IPS DF 4.7 (cell line): ENCODE measurements at regions not wholly inside any gene's neighbourhood (a gene's known extent, or its start where the extent isn't known, plus 50 kb on each side); places are given as distances from the start of the nearest gene placed in this dataset.
"Not testable (repeated sequence)": the region's sequence is repeated elsewhere in the genome, so short reads cannot be mapped to it uniquely, and the experiment has no call there.

Experiments used
- DNase-seq: peaks from one replicate; pipeline ENCODE4 v3.0.0-alpha.2; 2013; ENCODE audit warnings: low spot score; ENCODE audit errors: extremely low read depth

DNA sequence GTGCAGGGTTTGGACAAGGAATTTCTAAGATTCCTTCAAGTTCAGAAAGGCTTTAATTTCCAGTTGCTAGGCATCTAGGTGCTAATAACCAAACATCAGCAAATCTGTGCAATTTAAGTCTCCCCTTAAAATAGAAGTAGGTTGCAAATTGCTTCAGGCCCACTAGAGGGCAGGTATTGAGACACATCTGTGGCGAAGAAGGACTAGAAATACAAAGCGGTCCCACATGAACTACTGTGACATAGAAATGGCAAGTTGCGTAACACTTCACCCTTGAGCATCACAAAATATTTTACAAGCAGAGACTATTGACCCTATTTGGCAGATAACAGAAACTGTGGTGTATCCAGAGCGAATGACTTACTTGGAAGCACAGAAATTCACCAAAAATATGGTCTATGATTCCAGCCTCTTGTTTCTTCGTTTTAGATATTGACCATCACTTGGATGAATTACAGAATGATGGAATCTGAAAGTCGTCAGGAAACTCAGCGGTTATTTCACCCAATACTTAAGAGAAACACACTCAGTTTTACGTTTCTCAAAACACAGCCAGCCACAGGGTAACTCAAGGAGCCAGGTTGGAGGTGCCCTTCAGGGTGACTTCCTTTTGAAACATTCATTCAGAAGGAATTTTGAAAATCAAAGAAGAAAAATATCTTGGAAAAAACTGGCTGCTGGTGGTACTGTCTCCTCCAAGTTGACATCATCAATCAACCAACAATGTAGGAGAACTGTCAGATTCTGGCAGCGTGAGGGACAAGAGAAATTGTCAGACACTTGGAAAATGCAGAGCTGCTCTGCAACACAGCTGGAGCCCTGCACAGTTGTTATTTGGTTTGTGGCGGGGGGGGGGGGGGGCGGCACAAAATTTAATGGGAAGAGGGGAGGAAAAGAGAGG, 256.3 kb upstream of the MINDY3 start:
- peak; percentile 3 for DNase-seq

DNA sequence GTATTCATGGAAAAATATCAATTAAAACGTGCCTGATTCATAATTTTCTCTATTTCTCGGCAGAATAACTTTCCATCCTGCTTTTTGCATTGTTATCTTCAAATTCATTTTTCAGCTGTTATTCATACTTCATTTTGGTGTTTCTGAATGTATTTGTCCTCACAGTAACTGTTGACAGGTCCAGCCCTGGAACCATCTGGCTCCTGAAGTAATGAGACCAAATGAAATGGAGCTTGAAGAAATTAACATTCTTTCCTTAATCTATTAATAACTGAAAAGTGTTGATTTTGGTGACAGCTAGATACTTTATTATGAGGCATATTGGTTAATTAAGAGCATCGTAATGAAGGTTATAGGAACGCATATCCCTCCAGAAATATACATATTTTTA, 257.0 kb upstream of the MINDY3 start:
- no peak for DNase-seq

DNA sequence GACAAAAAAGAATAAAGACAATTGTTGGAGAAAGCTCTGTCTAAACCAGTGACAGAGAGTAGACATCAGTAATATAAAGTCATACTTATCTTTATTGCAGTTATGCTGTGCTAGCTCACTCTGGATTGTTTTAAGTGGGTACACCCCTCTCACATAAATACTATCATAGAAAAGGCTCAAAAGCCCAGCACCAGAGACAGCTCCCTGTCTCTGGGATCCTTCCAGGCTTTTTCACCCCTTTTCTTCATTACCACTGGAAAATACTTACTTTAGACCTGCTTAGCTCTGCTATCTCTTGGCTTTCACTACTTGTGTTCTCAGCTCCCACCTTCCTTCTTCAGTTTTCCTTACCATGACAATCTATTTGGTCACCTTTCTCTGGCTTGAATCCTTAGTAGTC, 259.1 kb upstream of the MINDY3 start:
- DNase-seq: no peak

DNA sequence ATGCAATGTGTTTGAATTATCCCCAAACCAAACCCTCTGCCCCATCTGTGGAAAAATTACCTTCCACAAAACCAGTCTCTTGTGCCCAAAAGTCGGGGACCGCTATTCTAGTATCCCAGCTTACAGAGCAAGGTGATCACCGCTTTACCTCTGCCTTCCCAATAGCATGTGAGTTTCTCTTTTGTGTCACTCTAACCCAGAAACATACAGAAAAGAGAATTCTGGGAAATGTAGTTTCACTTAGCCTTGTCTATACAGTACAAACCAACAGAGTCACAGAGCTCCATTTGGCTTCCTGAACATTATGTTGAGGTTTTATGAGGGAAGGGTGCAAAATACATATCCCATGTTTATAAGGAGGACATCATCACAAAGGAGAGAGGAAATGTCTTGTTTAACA, 260.3 kb upstream of the MINDY3 start:
- DNase-seq: no peak

DNA sequence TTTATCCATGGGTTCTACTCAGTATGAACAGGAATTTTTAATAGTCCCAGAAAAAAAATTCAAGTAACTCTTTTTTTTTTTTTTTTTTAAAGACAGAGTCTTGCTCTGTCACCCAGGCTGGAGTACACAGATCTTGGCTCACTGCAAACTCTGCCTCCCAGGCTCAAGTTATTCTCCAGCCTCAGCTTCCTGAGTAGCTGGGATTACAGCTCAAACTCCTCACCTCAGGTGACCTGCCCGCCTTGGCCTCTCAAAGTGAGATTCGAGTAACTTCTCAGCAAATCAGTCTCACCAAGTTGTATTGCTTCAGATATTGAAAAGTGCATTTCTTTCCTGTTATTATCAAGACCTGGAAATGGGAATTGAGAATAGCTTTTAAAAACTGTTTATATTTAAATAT, 281.2 kb upstream of the MINDY3 start:
- no peak for DNase-seq

DNA sequence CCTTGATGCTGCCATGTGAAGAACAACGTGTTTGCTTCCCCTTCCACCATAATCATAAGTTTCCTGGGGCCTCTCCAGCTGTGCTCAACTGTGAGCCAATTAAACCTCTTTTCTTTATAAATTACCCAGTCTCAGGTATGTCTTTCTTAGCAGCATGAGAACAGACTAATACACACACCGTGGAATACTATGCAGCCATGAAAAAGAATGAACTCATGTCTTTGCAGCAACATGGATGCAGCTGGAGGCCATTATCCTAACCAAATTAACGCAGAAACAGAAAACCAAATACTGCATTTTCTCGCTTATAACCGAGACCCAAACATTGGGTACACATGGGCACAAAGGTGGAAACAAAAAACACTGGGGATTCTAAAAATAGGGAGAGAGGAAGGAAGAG, 286.7 kb upstream of the MINDY3 start:
- DNase-seq: no peak

DNA sequence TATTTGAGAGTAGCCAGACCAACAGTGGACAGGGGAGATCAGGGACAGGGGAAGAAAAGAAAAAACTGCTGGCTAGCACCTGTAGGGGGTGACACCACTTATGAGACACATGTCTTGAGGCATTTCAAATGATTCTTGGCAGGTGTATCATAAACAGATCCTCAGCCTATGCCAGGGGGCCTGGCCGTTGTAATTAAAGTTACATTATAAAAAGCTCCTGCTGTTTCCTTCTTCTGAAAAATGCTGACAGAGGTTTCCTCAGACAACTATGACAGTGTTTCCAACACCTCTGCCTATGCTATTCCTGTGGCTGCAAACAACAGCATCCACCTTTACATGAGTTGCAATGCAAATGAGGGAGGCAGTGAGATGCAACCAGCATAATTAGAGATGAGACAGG, 281.0 kb upstream of the PTER start:
- no peak for DNase-seq

DNA sequence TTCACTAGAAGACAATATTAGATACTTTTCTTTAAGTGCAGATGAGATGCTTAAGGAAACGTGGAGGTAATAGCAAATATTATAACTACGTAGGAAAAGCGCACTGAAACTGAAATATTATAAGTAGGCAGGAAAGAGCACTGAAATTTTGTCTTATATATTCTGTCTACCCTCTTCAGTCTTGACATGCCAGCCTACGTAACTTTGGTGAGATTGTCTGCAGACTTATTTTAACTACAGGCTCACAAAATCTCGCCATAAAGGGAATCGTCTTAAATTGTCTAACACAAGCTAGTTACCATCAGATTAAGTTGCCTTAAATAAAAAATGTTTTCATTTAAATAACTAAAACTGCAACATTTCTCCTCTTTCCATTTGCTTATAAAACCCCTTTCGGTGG, 280.1 kb upstream of the PTER start:
- DNase-seq: no peak

DNA sequence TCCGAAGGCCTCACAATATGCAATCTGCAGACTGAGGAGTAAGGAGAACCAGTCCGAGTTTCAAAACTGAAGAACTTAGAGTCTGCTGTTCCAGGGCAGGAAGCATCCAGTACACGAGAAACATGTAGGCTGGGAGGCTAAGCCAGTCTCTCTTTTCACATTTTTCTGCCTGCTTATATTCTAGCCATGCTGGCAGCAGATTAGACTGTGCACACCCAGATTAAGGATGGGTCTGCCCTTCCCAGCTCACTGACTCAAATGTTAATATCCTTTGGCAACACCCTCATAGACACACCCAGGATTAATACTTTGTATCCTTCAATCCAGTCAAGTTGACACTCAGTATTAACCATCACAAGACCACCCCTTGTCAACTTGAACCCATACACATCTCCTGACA, 271.7 kb upstream of the PTER start:
- not testable (repeated sequence) for DNase-seq

DNA sequence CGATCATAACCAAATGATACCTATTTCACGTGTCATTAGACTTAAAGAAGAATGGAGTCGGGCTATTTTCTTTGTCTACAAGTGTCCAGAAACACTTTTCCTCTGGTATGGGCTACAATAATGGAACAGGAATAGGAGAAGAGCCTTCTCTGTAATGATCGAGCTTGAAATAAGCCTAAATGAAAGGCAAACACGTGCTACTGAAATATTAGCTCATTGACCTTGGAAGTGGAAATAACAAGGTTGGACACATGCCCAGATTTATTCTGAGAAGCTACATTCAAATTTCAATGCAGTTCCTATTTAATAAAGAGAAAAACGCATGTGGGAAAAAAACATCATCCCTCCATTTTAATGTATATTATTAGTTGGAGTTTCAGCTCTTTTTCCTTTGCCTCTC, 254.7 kb upstream of the PTER start:
- DNase-seq: no peak

DNA sequence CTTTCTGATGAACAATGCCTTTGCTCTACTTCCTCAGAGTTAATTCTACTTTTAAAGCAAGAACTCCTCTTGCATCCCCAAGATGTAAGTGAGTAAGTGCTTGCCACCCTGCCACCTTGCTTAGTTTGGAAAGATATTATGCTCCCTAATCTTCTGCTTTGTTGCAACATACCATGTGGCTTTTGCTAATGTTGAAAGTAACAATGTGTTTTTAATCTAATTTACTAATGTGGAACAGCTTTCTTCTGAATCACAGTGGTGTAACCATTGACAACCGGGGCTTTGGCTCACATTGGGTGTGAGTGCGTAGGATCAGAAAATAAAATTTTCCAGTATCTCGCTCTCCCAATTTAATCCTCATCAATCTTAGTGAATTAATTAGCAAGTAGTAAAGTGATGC, 254.1 kb upstream of the PTER start:
- DNase-seq: no peak

DNA sequence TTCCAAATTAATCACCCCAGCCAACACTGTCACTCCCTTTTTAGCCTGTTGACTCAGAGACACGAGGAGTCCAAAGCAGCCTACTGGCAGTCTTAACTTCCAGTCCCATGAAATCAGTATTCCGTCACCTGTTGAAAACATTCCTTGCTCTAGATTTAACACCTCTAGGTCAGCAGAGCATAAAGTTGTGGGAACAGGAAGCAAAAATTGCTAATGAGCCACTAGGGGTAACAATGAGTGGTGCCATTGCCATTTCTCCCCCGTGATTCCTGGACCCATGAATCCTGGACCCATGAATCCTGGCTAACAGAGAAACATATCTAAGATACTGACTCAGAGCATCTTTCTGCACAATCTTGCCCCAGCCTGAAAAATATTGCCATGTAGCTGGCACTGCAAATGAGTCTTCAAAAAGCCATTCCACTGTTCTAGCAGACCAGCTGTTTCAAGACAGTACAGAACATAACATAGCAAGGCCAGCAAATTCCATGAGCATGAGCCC, 252.7 kb upstream of the PTER start:
- DNase-seq: no peak

DNA sequence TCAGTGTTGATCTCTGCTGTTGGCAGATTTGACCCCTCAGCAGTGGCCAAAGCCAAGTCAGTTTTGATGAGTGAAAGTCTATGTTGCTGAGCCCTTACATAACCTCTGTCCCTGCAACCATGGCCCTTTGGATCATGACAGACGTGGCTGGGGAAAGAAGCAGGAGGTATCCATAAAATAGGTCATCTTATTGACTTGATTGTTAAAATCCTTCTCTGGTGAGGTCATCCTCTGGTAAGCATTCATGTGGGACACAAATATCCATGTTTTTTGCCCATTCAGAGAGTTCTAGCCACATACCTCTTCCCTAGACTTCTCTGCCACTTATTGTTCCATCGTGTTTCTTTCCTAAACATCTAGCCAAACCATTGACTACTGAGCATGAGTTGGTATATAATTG, 251.9 kb upstream of the PTER start:
- no peak for DNase-seq

DNA sequence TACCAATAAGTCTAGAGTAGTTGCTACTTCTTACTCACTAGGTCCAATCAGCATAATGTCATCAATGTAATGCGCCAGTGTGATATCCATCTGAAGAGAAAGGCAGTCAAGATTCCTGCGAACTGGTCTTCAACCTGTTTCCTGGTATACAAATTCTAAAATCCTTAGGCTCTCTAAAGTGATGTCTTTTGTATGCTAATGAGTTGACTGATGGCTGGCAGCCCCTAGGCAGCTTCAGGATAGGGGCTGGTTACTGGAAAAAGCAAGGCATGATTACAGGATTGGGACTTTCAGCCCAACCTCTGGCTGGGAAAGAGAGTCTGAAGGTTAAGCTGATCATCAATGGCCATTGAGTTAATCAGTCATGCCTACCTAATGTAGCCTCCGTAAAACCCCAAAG, 250.2 kb upstream of the PTER start:
- DNase-seq: no peak

DNA sequence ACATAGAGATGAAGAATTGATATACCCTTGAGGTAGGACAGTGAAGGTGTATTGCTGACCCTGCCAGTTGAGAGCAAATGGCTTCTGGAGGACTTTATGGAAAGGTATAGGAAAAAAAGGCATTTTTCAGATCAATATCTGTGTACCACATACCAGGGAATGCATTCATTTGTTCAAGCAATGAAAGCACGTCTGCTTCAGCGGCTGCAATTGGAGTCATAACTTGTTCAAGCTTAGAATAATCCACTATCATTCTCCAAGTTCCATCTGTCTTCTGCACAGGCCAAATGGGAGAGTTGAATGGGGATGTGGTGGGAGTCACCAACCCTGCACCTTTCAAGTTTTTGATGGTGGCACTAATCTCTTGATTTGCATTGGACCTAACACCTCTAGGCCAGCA, 249.6 kb upstream of the PTER start:
- no peak for DNase-seq

DNA sequence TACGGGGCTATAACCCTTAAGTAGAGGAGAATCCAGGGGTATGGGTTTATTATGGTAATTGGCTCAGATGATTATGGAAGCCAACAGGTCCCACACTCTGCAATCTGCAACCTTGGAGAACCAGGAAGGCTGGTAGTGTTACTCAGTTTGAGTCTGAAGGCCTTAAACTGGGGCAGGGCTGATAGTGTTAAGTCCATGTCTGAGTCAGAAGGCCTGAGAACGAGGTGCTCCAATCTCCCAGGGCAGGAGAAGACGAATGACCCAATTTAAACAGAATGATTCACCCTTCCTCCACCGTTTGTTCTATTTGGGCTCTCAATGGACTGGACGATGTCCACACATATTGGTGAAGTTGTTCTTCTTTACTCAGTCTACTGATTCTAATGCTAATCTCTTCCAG, 244.5 kb upstream of the PTER start:
- no peak for DNase-seq

DNA sequence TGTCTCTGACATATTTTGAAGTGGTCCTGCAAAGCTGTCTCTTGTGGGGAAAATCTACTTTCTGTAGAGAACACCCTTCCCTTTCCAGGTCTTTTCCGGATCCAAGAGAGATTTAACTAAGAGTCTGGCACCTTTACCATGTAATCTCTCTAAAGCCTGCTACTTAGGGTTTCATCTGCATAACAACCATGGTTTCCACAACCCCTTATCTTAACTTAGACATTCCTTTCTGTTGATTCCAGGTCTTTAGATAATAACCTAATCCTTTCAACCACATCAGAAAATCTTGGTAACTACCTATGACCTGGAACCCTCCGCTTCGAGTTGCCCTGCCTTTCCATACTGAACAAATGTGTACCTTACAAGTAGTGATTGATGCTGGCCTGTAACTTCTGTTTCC, 243.6 kb upstream of the PTER start:
- no peak for DNase-seq

DNA sequence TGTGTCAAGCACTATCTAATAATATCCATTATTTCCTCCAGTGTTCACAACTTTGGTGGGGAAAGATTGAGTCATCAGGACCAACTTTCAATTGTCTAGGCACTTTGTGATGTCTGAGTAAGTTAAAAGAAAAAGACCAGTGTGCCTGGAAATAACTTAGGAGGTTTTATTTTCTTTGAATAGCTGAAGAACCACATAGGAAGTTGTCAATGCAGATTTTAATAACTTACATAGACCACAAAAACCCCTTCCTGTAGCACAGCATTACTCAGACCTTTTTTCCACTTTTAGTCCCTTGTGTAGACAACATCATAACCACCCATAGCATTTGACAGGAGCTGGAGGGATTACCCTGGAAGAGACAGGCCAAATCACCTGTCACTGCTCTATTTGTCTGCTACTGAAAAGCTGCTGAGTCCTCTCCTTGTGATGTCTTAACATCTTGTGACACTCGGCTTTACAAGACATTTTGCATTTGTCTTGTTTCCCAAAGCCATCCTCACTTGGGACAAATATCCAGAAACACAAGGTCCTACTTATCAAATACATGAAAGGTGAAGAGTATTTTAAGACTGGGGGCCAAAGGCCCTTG, 241.5 kb upstream of the PTER start:
- no peak for DNase-seq

DNA sequence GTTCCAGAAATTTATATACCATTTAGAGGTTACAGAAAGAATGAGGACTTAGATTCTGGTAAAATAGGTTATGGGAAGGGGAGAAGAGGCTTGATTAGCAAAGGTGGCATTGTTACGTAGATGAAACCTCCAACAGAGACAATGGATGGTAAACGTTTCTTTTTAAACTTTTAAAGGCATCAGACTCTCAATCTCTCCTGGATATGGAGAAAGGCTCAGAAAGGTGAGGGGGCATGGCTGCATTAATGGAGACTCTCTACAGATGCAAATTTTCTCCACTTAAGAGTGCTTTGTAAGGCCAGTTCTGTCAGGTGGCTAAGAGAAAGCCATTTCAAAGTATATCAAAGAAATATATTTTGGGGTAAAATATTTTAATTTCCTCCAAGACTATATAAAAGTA, 240.9 kb upstream of the PTER start:
- peak; percentile 64 for DNase-seq

DNA sequence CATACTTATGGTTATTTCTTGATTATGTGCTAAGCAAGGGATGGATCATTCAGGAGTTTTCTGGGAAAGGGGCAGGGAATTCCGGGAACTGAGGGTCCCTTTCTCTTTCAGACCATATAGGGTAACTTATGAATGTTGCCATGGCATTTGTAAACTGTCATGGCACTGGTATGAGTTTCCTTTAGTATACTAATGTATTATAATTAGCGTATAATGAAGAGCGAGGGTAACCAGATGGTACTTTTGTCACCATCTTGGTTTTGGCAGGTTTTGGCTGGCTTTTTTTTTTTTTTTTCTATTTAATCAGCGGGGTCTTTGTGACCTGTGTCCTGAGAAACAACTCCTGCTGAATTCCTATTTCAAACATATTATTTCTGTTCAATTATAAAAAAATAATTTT, 237.6 kb upstream of the PTER start:
- no peak for DNase-seq

DNA sequence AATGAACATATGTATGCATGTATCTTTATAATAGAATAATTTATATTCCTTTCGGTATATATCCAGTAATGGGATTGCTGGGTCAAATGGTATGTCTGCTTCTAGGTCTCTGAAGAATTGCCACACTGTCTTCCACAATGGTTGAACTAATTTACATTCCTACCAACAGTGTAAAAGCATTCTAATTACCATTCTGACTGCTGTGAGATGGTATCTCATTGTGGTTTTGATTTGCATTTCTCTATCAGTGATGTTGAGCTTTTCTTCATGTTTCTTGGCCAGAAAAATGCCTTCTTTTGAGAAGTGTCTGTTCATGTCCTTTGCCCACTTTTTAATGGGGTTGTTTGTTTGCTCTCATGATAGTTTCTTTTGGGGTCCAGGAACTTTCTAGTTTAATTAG, 213.2 kb upstream of the PTER start:
- DNase-seq: not testable (repeated sequence)

DNA sequence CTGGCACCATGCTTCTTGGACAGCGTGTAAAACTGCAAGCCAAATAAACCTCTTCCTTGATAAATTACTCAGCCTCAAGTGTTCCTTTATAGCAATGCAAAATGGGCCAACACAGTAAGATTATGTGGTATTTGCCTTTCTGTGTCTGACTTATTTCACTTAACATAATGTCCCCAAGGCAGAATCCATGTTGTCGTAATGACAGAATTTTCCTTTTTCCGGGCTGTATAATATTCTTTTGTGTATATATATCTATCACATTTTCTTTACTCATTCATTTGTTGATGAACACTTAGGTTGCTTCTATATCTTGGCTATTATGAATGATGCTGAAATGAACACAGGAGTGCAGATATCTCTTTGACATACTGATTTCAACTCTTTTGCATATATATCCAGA, 209.1 kb upstream of the PTER start:
- no peak for DNase-seq

DNA sequence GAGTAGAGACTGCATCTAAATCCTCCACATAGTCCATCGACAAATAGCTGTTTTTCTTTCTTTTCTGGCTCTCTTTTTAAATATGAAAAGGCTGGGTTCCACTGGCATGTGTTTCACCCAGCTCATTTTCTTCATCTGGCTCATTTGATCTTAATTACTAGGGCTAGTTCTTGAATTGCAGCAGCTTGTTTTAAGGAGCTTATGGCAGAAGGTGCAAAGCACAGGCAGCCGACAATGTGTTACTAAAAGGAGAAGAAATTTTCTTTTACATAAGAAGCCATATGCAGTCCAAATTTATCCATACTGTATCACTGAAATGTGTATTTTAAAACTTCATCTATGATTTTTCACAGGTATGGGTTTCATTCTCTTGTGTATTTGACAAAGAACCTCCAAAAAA, 205.6 kb upstream of the PTER start:
- no peak for DNase-seq
